Stimulated activated naive B cell treated with anti-CD40 and anti-IgM and Interleukin-4, amounts not matched to agents 10 μg/mL and 1 μg/mL and 100 μg/mL, for 72 hours (primary cell): ENCODE measurements at regions not wholly inside any gene's neighbourhood (a gene's known extent, or its start where the extent isn't known, plus 50 kb on each side); places are given as distances from the start of the nearest gene placed in this dataset.

Experiments
- ATAC-seq, 2 donors: fragments of 150-1000 bp; cut with Tn5 transposase; replicated peaks; 2 replicates each; pipeline ENCODE4 v1.10.0; 2021; ENCODE audit warnings: moderate library complexity in 1 of 2
- DNase-seq: peaks from one replicate; pipeline ENCODE4 v3.0.0; 2021
- H3K27ac Mint-ChIP-seq: one replicate; pipeline ENCODE4 v1.8.0; 2022; ENCODE audit warnings: mild to moderate bottlenecking, mixed read lengths
- H3K27me3 Mint-ChIP-seq, 2 donors: one replicate each; pipeline ENCODE4 v1.8.0; 2022; ENCODE audit warnings: mixed read lengths in 2 of 2
- H3K36me3 Mint-ChIP-seq, 2 donors: one replicate each; pipeline ENCODE4 v1.8.0; 2022; ENCODE audit warnings: mixed read lengths in 2 of 2, mild to moderate bottlenecking in 1 of 2
- H3K4me1 Mint-ChIP-seq, 2 donors: one replicate each; pipeline ENCODE4 v1.8.0; 2022; ENCODE audit warnings: mixed read lengths in 2 of 2, mild to moderate bottlenecking in 1 of 2
- H3K4me3 Mint-ChIP-seq, 2 donors: one replicate each; pipeline ENCODE4 v1.8.0; 2022; ENCODE audit warnings: mild to moderate bottlenecking in 2 of 2, mixed read lengths in 2 of 2, moderate library complexity in 1 of 2
- H3K9me3 Mint-ChIP-seq, 2 donors: one replicate each; pipeline ENCODE4 v1.8.0; 2022; ENCODE audit warnings: mixed read lengths in 2 of 2, mild to moderate bottlenecking in 1 of 2

- no peak for DNase-seq
- peaks cover 0 to 4% of the 10 kb centered on the region in 2 donors for H3K27me3 Mint-ChIP-seq
- no peak overlapping the region for H3K27ac Mint-ChIP-seq
- no peaks in the 10 kb centered on the region for H3K4me1 Mint-ChIP-seq
- H3K9me3 Mint-ChIP-seq = peaks cover 1 to 4% of the 10 kb centered on the region in 2 donors
- no peak for ATAC-seq
- no peaks in the 10 kb centered on the region for H3K36me3 Mint-ChIP-seq
- H3K4me3 Mint-ChIP-seq = no peak overlapping the region
These were observed 228.9 kb upstream of the G2E3 start for GRCh38 chr14:30330033-30330432.

GRCh38 chr14:30330445-30330844 lies 228.5 kb upstream of the G2E3 start:
- H3K9me3 Mint-ChIP-seq = peaks cover 1 to 4% of the 10 kb centered on the region in 2 donors
- H3K27ac Mint-ChIP-seq = no peak overlapping the region
- DNase-seq = no peak
- H3K36me3 Mint-ChIP-seq = no peaks in the 10 kb centered on the region
- no peaks in the 10 kb centered on the region for H3K4me1 Mint-ChIP-seq
- ATAC-seq = no peak
- no peak overlapping the region for H3K4me3 Mint-ChIP-seq
- peaks cover 0 to 4% of the 10 kb centered on the region in 2 donors for H3K27me3 Mint-ChIP-seq

GRCh38 chr14:30331030-30331429 lies 227.9 kb upstream of the G2E3 start:
- Mint-ChIP-seq H3K27me3 (peaks cover 0 to 4% of the 10 kb centered on the region in 2 donors), H3K36me3 (no peaks in the 10 kb centered on the region), H3K9me3 (peaks cover 1 to 4% of the 10 kb centered on the region in 2 donors), H3K4me1 (no peaks in the 10 kb centered on the region), H3K27ac (no peak overlapping the region), H3K4me3 (no peak overlapping the region)
- DNase-seq (no peak), ATAC-seq (no peak)

- Mint-ChIP-seq H3K27ac (no peak overlapping the region), H3K9me3 (peaks cover 1 to 4% of the 10 kb centered on the region in 2 donors), H3K4me1 (no peaks in the 10 kb centered on the region), H3K36me3 (no peaks in the 10 kb centered on the region), H3K27me3 (peaks cover 0 to 4% of the 10 kb centered on the region in 2 donors), H3K4me3 (no peak overlapping the region)
- DNase-seq (no peak), ATAC-seq (no peak)
These were observed 226.6 kb upstream of the G2E3 start for GRCh38 chr14:30332374-30332773.

GRCh38 chr14:30333934-30334333 lies 225.0 kb upstream of the G2E3 start:
- Mint-ChIP-seq H3K4me3 (no peak overlapping the region), H3K9me3 (peaks cover 0 to 4% of the 10 kb centered on the region in 2 donors), H3K4me1 (no peaks in the 10 kb centered on the region), H3K27me3 (peaks cover 0 to 4% of the 10 kb centered on the region in 2 donors), H3K36me3 (no peaks in the 10 kb centered on the region), H3K27ac (no peak overlapping the region)
- ATAC-seq (no peak), DNase-seq (no peak)

GRCh38 chr14:30337456-30337855 lies 221.5 kb upstream of the G2E3 start:
- ATAC-seq = no peak

GRCh38 chr14:30339311-30339901 lies 219.6 kb upstream of the G2E3 start:
- Mint-ChIP-seq H3K27me3 (no peaks in the 10 kb centered on the region), H3K27ac (no peak overlapping the region), H3K4me3 (no peak overlapping the region), H3K4me1 (no peaks in the 10 kb centered on the region), H3K9me3 (no peaks in the 10 kb centered on the region), H3K36me3 (no peaks in the 10 kb centered on the region)
- ATAC-seq = no peak
- no peak for DNase-seq

More at GRCh38 chr14:30337456-30337855, 221.5 kb upstream of the G2E3 start:
- H3K4me1 Mint-ChIP-seq = no peaks in the 10 kb centered on the region
- DNase-seq = no peak
- H3K9me3 Mint-ChIP-seq = no peaks in the 10 kb centered on the region
- H3K36me3 Mint-ChIP-seq = no peaks in the 10 kb centered on the region
- H3K27me3 Mint-ChIP-seq = no peaks in the 10 kb centered on the region
- H3K27ac Mint-ChIP-seq = no peak overlapping the region
- H3K4me3 Mint-ChIP-seq = no peak overlapping the region

- DNase-seq (no peak), ATAC-seq (no peak)
- Mint-ChIP-seq H3K36me3 (no peaks in the 10 kb centered on the region), H3K4me3 (no peak overlapping the region), H3K27me3 (no peaks in the 10 kb centered on the region), H3K27ac (no peak overlapping the region), H3K4me1 (no peaks in the 10 kb centered on the region), H3K9me3 (no peaks in the 10 kb centered on the region)
These were observed 218.5 kb upstream of the G2E3 start for GRCh38 chr14:30340495-30340894.

- H3K36me3 Mint-ChIP-seq = no peaks in the 10 kb centered on the region
- no peak overlapping the region for H3K4me3 Mint-ChIP-seq
- ATAC-seq (no peak), DNase-seq (no peak)
- H3K4me1 Mint-ChIP-seq = no peaks in the 10 kb centered on the region
- no peaks in the 10 kb centered on the region for H3K9me3 Mint-ChIP-seq
- no peak overlapping the region for H3K27ac Mint-ChIP-seq
- H3K27me3 Mint-ChIP-seq = peaks cover 0 to 3% of the 10 kb centered on the region in 2 donors
These were observed 213.4 kb upstream of the G2E3 start for GRCh38 chr14:30345511-30345910.

GRCh38 chr14:30348445-30348844 lies 210.5 kb upstream of the G2E3 start:
- ATAC-seq (no peak), DNase-seq (no peak)
- H3K9me3 Mint-ChIP-seq = no peaks in the 10 kb centered on the region
- no peaks in the 10 kb centered on the region for H3K4me1 Mint-ChIP-seq
- no peak overlapping the region for H3K4me3 Mint-ChIP-seq
- no peak overlapping the region for H3K27ac Mint-ChIP-seq
- H3K27me3 Mint-ChIP-seq = peaks cover 0 to 4% of the 10 kb centered on the region in 2 donors
- no peaks in the 10 kb centered on the region for H3K36me3 Mint-ChIP-seq

GRCh38 chr14:30349520-30349919 lies 209.4 kb upstream of the G2E3 start:
- H3K36me3 Mint-ChIP-seq = no peaks in the 10 kb centered on the region
- H3K9me3 Mint-ChIP-seq = no peaks in the 10 kb centered on the region
- no peak overlapping the region for H3K4me3 Mint-ChIP-seq
- peaks cover 0 to 4% of the 10 kb centered on the region in 2 donors for H3K27me3 Mint-ChIP-seq
- DNase-seq = no peak
- ATAC-seq = no peak
- no peaks in the 10 kb centered on the region for H3K4me1 Mint-ChIP-seq
- no peak overlapping the region for H3K27ac Mint-ChIP-seq

- peaks cover under 1% of the 10 kb centered on the region in 2 donors for H3K9me3 Mint-ChIP-seq
- ATAC-seq = no peak
These were observed 204.5 kb upstream of the G2E3 start for GRCh38 chr14:30354439-30354838.

GRCh38 chr14:30355431-30355913 lies 203.5 kb upstream of the G2E3 start:
- Mint-ChIP-seq H3K4me3 (no peak overlapping the region), H3K27me3 (peaks cover 7 to 13% of the 10 kb centered on the region in 2 donors), H3K36me3 (no peaks in the 10 kb centered on the region), H3K4me1 (peaks cover 4 to 6% of the 10 kb centered on the region in 2 donors), H3K27ac (no peak overlapping the region), H3K9me3 (peaks cover 5% of the 10 kb centered on the region in 2 donors)
- DNase-seq = peak; percentile 15
- peak; percentile 69 to 84 for ATAC-seq

More at GRCh38 chr14:30354439-30354838, 204.5 kb upstream of the G2E3 start:
- peaks cover 0 to 11% of the 10 kb centered on the region in 2 donors for H3K27me3 Mint-ChIP-seq
- no peak overlapping the region for H3K4me3 Mint-ChIP-seq
- no peak overlapping the region for H3K27ac Mint-ChIP-seq
- H3K4me1 Mint-ChIP-seq = peaks cover 4 to 6% of the 10 kb centered on the region in 2 donors
- no peaks in the 10 kb centered on the region for H3K36me3 Mint-ChIP-seq
- DNase-seq = no peak

- Mint-ChIP-seq H3K27ac (no peak overlapping the region), H3K9me3 (peaks cover 5% of the 10 kb centered on the region in 2 donors), H3K4me3 (no peak overlapping the region)
These were observed 202.3 kb upstream of the G2E3 start for GRCh38 chr14:30356438-30357202.

GRCh38 chr14:30357791-30358190 lies 201.2 kb upstream of the G2E3 start:
- peaks cover 5% of the 10 kb centered on the region in 2 donors for H3K9me3 Mint-ChIP-seq
- no peaks in the 10 kb centered on the region for H3K36me3 Mint-ChIP-seq
- H3K27ac Mint-ChIP-seq = no peak overlapping the region
- H3K27me3 Mint-ChIP-seq = peaks cover 7 to 11% of the 10 kb centered on the region in 2 donors
- no peak for ATAC-seq
- no peak for DNase-seq
- no peak overlapping the region for H3K4me3 Mint-ChIP-seq
- H3K4me1 Mint-ChIP-seq = peaks cover 4 to 6% of the 10 kb centered on the region in 2 donors

More at GRCh38 chr14:30356438-30357202, 202.3 kb upstream of the G2E3 start:
- Mint-ChIP-seq H3K27me3 (peaks cover 7 to 11% of the 10 kb centered on the region in 2 donors), H3K36me3 (no peaks in the 10 kb centered on the region), H3K4me1 (peaks cover 4 to 6% of the 10 kb centered on the region in 2 donors)
- DNase-seq (no peak), ATAC-seq (no peak)
